ENCODE measurements at regions not wholly inside any gene's neighbourhood (a gene's known extent, or its start where the extent isn't known, plus 50 kb on each side); places are given as distances from the start of the nearest gene placed in this dataset.
"Not testable (repeated sequence)": the region's sequence is repeated elsewhere in the genome, so short reads cannot be mapped to it uniquely, and the experiment has no call there.

GRCh38 chr6:121797598-121797997 is 362.2 kb downstream of the GJA1 start:
- TF ChIP-seq CTCF, EP300 (IDR thresholded peaks at IDR 0.05): not testable (repeated sequence)

All from stomach (tissue), 4 donors.